GM19324 (cell line): ENCODE measurements at regions not wholly inside any gene's neighbourhood (a gene's known extent, or its start where the extent isn't known, plus 50 kb on each side); places are given as distances from the start of the nearest gene placed in this dataset.

ENCODE experiments used
- ATAC-seq: cut with Tn5 transposase; IDR thresholded peaks from one replicate; pipeline ENCODE4 v1.9.1; 2021; ENCODE audit warnings: mild to moderate bottlenecking, moderate library complexity; ENCODE audit not compliant: unreplicated experiment, low FRiP score

DNA sequence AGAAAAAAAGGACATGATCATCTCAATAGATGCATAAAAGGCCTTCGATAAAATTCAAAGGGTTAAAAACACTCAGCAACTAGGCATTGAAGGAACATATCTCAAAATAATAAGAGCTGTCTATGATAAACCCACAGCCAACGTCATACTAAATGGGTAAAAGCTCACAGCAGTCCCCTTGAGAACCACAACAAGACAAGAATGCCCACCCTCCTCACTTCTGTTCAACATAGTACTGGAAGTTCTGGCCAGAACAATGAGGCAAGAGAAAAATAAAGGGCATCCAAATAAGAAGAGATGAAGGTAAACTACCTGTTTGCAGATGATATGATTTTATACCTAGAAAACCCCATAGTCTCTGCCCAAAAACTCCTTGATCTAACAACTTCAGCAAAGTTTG is 619.7 kb upstream of the LMCD1 start:
- no peak for ATAC-seq

DNA sequence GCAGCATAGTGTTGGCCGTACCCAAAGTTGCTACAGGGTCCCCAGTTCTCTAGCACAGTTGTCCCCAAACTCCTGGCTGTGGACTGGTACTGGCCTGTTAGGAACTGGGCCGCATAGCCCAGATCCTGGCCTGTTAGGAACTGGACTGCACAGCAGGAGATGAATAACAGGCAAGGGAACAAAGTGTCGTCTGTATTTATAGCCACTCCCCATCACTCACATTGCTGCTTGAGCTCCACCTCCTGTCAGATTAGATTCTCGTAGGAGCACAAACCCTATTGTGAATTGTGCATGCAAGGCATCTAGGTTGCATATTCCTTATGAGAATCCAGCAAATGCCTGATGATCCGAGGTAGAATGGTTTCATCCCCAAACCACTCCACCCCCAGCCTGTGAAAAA is 604.0 kb upstream of the LMCD1 start:
- ATAC-seq, result no peak

DNA sequence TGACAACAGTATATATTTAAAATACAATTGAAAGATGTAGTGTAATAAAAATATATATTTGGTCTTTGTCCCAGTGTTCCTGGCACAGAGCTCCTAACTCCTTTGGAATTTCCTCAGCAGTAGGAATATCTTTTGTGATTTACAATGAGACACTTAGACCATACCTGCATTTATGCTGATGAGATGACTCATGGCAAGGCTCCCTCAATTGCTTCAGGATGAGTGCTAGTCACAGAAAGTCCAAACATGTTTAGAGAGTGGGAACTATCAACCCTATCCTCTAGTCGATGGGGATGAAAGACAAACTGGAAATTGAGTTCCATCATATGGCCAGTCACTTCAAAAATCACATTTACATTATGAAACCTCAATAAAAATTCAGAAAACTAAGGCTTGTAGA is 588.3 kb upstream of the LMCD1 start:
- no peak for ATAC-seq

DNA sequence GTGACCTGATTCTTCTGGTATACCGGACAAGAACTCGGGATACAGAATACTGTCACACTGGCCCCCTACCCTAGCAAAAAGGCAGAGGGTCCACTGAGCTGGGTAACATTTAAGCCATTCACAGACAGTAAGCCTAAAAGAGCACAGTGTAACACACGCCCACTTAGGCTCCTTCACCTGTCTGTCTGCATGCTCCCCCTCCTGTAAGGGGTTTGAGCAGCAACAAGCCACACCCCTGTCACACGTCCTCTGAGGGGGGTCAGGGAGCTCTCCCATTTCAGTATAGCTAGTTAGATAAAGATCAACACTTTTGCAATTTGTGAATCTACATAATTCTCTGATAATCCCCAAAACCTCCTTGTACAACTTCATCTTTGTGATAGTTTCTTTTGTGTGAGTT is 586.3 kb upstream of the LMCD1 start:
- no peak for ATAC-seq

DNA sequence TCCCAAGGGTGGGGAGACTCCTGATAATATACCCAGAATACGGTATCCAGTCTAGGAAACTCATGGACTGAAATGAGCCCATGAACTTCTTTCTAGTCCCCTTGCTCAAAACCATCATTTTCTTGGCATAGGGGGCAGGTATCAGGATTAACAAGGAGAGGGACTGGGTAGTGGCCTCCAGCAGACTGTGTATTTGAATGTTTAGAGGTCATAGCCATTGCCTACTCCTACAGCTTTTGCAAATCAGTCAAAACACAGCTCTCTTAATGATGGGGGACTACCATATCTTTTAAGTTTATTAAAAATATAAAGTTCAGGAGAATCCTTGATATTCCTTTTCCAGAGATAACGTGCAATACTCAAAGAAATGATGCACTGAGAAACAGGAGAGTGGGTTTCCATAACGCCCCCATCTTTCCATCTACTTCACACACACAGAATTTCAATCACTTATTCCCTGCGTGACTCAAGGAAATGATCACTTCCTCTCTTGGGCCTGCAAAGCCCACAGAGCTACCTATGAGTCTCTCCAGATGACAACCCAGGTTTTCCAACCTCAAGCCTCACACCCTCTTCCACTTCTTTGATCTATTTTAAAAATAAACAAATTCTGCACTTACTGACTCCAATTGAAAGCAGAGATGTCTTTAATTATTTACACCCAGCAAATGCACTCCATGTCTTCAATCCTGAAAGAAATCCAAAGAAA is 584.0 kb upstream of the LMCD1 start:
- ATAC-seq, result no peak

DNA sequence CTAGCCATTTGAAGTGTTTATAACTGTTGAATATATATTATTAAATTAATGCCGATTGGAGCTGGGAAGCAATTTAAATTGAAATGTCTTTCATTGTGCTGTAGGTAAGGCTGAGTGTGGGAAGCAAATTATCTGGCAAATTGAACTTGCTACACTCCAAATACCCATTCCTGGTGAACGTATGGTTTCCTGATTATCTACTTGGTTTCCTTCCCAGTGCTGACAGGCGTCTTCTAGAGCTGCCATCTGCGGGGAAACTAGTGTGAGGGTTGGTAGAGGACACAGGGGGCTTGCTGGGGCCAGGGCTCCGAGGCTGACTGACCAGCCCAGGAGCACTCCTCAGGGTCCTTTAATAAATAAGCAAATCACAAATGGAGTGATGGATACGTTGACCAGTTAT is 581.4 kb upstream of the LMCD1 start:
- no peak for ATAC-seq

DNA sequence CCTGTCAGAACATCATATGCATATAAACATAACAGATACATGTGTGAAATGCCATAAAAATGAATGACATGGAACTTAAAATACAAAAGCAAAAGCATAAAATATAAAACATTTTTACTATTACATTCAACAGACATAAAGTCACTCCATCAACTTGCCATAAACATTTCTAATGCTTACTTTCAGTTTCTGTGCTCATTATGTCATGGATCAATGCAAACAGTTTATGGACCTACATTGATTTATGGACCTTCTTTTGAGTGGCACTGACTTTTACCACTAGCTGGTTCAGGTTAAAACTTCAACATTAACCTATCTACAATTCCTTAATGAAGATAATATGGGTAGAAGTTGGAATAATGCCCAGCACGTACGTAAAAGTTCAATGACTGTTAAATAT is 577.4 kb upstream of the LMCD1 start:
- no peak for ATAC-seq

DNA sequence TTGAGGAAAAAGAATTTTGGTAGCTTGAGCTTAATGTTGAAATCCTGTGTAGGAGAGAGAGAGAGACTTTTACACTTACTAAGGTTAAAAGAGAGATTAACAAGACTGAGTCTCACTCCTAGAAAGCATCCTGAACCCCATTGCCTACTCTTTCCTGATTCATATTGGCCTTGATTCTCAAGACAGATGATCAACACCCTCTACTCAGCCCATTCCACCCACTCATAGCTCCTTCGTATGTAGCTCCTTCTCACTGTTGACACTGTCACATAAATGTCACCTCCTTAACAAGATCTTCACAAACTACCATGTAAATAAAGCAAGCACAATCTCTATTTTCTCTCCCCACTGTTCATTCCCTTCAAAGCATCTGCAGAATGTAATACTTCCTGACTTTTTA is 574.6 kb upstream of the LMCD1 start:
- no peak for ATAC-seq

DNA sequence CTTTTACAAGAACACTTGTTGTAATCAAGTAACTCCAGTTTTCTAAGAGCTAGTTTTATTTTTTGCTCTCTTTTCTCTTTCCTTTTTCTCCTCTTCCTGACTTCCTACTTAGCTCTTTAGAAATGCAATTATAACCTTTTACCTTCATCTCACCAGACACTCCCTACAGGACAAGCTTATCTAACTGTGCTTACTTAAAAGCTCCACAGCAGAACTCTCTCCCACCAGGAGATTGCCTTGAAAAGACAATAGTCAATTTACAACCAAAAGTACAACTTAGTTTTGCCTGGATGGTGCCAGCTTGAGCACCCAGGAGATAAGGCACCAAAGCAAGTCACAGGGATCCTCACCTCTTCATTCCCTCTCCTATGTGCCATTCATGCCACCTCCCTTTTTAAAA is 573.8 kb upstream of the LMCD1 start:
- no peak for ATAC-seq

DNA sequence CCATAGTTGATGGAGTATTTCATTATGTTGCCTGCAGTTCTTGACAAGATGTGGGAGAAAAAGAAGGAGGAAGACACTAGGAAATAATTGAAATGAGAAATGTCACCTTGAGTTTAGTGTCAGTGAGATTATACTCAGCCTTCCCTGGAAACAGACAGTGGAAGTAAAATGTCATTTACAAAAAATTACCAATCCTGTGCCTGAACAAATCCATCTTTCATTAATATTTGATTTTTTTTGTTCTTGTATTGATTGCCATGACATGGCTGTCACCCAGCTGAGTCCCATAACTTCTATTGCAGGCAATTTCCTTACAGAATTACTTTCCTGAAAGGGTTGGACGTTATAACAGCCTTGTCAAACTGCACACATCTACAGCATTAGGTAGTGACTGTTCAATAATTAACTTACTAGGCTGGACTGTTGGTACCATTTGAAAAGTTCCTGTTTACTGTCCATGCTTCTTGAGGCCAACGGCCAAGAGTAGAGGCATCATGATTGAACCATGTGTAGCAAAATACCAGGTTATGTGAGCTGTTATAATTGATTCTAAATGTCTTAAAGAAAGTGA is 572.2 kb upstream of the LMCD1 start:
- ATAC-seq, result no peak

DNA sequence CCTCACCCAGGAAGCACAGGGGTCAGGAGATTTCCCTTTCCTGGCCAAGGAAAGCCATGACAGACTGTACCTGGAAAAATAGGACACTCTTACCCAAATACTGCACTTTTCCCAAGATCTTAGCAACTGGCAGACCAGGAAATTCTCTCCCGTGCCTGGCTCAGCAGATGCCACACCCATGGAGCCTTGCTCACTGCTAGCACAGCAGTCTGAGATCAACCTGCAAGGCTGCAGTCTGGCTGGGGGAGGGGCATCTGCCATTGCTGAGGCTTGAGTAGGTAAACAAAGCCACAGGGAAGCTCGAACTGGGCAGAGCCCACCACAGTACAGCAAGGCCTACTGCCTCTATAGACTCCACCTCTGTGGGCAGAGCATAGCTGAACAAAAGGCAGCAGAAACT is 567.3 kb upstream of the LMCD1 start:
- ATAC-seq, result no peak

DNA sequence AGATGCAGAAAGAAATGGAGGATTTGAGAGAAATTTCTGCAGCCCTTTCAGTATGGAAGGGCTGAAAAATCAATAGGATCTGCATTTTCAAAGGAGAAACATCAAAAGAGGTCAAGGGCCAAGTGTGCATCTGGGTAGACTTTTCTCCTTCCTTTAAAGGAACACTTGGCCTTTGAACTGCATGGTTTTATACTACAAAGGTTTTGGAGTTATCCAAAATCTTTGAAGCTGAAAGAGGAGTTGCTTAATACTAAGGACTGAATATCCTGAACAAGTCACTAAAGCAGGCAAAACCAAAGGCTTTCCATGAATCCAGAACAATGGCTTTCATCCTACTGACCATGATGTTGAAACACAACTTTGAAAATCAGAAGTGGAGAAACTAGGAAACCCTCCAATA is 553.7 kb upstream of the LMCD1 start:
- no peak for ATAC-seq

DNA sequence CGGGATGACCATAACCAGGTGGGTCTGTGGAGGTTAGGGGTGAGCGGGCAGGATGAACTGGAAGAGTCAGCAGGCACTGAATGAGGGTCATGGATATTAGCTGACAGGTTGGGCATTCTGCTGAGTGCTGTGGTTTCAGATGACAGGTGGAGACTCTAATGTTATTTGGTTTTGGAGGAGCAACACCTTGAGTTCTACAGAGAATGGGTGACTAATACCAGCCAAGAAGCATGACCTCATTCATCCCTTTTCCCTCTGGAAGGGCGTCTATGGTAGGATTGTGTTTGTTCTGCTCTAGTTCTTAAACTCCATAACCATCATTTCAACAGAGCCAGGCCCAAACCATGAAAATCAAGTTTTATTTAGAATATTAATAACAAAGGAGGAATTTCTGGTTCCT is 550.7 kb upstream of the LMCD1 start:
- no peak for ATAC-seq

DNA sequence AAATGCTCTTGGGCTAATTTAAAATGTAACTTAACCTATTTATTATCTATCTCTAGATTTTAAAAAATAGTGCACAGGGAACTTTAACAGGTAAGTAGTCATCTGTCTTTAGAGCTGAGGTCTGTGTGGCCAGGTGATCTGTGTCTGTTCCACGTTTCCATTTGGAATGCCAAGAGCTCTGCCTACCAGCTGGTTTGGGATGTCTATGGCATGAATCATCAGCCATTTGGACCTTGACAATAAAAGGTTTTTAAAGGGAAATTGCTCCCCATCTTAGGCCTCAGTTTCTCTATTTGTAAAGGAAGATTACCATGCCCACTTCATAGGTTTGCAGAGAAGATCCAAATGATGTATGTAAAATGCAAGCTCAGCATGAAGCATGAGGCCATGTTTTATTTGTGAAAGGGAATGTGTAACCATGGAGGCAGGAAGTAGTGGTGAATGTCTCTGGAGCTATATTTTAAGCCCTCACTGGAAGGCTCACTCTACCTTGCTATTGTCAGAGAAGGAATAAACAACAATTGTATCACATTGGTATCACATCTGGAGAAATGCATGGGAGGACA is 548.1 kb upstream of the LMCD1 start:
- no peak for ATAC-seq

DNA sequence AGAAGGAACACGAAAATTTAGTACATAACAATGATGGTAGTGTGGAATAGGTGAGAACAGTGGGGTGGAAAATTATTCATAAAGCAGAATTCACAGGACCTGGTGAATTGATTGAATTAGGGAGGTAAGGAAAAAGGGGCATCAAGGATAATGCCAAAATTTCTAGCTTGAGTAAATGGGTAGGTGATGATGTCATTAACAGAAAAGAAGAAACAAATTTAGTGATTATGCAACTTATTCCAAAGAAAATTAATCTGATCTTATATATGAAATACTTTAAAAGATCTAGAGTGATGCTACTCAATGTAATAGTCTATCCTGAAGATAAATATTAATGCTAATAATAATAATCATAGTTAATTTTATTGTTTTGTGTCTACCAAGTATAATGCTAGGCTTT is 544.6 kb upstream of the LMCD1 start:
- ATAC-seq, result no peak

DNA sequence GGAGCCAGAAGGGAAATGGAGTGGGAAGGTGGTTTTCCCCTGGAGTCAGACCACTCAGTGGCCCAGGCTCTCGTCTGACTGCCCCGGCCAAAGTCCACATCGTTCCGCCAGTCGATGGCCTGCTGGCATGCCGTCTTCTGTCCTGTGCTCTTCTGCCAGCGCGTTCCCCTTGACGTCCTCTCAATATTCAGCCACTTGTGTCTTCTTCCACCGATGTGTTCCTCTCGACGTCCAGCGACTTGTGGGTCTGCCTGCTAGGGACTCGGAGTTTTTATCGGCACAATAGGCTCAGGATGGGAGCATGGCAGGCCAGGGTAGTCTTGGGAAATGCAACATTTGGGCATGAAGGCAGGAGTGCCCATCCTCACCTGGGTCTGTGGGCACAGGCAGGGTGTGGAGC is 542.5 kb upstream of the LMCD1 start:
- no peak for ATAC-seq

DNA sequence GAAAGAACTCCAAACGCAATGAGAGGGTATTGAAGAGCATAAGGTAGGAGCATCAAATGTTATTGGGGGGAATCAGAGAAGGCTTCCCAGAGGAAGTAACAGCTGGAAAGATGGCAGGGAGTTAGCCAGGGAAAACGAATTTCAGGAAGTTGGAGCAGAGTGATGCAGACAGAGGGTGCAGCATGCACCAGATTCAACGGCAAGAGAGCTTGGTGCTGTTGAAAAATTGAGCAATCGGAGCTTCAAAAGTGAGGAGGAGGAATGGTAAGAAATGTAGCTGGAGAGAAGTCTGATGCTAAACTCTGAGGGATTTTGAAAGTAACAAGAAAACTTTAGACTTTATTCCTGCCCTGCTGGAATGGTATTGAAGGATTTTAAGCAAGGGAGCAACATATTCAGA is 541.0 kb upstream of the LMCD1 start:
- ATAC-seq, result no peak

DNA sequence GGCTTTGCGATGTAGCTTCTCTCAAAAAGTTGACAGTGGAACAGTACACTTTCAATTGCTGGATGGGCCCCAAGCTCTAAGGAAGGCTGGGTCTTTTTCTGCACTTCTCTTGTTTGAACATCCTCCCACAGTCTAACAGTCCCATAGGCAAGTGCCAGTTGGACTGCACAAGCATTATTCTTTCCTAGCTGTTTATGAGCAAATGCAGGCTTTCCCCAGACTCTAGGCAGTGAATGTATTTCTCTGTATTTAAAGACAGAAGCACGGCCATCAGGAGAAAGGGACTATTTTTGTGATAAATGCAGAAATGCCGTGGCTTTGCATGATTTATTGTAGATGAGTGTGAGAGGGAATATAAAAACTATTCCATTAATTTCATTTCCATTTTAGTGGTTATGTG is 539.3 kb upstream of the LMCD1 start:
- ATAC-seq, result no peak

DNA sequence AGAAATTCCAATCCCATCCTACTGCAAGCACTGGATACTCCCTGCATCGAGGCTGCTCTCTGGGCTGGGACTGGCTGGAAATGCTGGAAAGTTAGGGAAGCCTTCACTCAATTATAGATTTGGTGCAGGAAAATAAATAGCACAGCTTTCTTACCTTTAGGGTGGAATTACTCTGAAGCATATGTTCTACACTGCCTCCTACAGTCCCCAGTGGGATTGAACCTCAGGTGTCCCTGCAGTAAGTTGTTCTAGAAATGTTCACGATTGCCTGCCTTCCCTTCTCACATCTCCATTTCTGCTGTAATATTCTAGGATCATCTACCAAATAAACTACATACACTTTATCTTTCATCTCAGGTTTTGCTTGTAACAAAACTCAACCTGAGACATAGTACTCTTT is 536.7 kb upstream of the LMCD1 start:
- ATAC-seq, result no peak

DNA sequence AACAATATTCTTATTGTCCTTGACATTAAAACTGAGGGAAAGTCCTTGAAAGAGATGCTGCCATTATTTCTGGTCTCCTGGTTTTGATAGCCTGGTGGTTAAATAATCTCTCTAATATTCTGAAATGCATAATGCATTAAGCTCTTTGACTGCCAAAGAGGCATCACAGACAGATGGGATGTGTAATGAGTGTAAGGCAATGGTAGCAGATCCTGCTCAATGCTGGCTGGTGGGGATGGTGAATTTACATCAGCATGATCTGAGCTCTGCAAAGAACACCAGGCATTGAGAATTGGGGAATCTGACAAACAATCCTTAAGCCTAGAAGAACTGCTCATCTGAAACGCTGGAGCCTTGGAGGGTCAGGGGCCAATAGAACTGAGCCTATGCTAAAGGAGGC is 528.6 kb upstream of the LMCD1 start:
- ATAC-seq, result no peak

DNA sequence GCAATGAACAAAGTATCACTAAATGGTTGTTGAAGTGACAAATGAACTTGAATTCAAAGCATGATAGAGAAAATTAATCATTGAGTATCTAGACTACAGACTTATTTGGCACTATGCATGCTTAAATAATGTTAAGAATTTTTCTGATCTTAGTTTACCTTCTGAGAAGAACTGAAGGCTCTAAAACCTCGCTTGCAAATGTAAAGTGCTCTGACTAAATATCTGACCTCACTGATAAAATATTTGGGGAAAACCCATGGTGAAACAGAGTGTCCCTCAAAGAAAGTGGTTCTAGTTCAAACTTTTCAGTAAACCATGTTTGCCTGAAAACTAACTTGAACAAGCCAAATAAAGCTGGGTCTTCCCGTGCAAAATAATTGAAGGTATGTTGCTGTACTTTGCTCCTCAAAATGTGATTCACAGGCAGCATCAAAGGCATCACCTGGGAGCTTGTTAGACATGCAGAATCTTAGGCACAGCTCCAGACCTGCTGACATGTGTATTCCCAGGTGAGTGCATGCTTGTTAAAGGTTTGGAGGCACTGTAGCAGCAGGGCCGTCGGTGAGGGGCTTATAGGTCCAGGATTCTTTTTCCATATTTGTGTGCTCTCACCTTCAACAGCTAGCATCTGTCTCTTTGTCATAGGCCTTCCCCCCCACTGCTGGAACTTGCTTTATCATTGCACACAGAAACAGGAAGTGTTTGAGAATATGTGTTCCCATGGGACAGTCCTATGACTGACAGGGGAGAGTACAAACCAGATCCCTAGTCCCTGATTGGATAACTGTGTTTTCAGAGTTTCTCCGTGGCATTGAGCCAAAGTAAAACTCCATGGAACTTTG is 524.2 kb upstream of the LMCD1 start:
- no peak for ATAC-seq

DNA sequence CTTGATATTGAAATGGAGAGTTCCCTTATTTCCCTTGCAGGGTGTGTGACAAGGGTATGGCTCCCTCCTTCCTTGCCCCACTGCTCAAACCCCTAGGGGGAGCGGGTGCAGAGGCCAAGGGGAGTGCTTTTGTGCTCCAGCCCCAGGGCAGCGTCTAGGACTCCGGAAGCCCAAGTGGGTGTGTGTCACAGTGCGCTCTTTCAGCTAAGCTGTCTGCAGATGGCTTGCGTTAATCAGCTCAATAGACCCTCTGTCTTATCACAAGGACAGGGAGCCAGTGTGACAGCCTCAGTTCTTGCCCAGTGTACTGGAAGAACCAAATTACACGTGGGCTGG is 523.6 kb upstream of the LMCD1 start:
- ATAC-seq, result no peak
